ENCODE measurements at regions not wholly inside any gene's neighbourhood (a gene's known extent, or its start where the extent isn't known, plus 50 kb on each side); places are given as distances from the start of the nearest gene placed in this dataset.

DNA sequence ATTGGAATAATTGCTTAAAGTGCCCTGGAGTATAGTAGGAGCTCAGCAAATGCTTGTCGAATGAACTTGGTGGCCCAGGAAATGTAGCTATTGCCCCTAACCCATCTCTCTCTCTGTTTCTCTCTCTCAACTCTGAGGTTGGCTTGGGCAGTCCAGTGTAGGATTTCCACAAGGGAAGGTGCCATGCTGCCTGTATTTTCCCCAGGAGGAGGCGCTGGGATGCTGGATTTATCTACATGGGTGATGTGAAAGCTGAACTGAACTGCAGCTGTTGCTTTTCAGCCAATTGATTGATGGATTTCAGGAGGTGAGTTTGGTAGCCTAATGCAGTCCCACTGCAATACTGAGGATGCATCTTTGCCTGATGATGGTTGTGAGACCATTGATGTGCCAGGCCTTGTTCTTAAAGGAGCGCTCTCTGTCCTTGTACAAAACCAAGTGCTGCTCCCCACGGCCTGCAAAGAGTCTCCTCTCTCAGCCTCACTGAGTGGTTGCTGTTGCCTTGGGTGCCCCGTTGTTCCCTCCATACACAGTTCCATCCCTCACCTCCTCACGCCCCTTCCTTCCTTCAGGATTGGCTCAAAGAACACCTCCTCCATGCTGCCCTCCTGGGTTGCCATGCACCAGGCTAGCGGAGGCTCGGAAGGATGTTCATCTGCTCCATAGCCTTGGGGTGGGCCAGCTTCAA is 200.6 kb downstream of the GLRX3 start:
- H2BK5ac ChIP-seq (ENCODE audit: low read length) = no peak overlapping the region
- no peak overlapping the region for H3K27ac ChIP-seq (ENCODE audit: low read depth, low read length)
- no peaks in the 10 kb centered on the region for H3K79me2 ChIP-seq (ENCODE audit: control insufficient read depth, insufficient read depth, low read length)
- no peaks in the 10 kb centered on the region for H3K36me3 ChIP-seq (ENCODE audit: control insufficient read depth, insufficient read depth, low read length)
- H3K4ac ChIP-seq (ENCODE audit: low read depth, low read length) = no peak overlapping the region
- no peak overlapping the region for H4K8ac ChIP-seq (ENCODE audit: low read depth, low read length)
- no peaks in the 10 kb centered on the region for H3K79me1 ChIP-seq (ENCODE audit: low read length)
- WGBS (ENCODE audit: extremely low coverage, insufficient coverage, low lambda C conversion rate) = no CpG with 5 or more reads among the region's 8 CpGs
- no peaks in the 10 kb centered on the region for H3K4me1 ChIP-seq (ENCODE audit: control insufficient read depth, low read depth, low read length)
- no peak overlapping the region for H2BK120ac ChIP-seq (ENCODE audit: low read depth, low read length)
- H2BK15ac ChIP-seq (replicated peaks; ENCODE audit: low read depth) = no peak overlapping the region
- DNase-seq = peak; percentile 47
- no peak overlapping the region for H4K5ac ChIP-seq (ENCODE audit: low read length)
- H3K9ac ChIP-seq (ENCODE audit: low read length) = no peak overlapping the region
- H3K23ac ChIP-seq (ENCODE audit: low read length) = no peak overlapping the region
- H3K27me3 ChIP-seq (ENCODE audit: insufficient read depth, low read length, poor library complexity) = no peaks in the 10 kb centered on the region
- no peak overlapping the region for H2AK5ac ChIP-seq (ENCODE audit: low read length)
- no peak overlapping the region for H3K4me2 ChIP-seq (ENCODE audit: low read length)
- H3K18ac ChIP-seq (ENCODE audit: low read length) = no peak overlapping the region
- no peak overlapping the region for H3K4me3 ChIP-seq (ENCODE audit: low read length)
- no peak overlapping the region for H3K56ac ChIP-seq (ENCODE audit: low read length)

DNA sequence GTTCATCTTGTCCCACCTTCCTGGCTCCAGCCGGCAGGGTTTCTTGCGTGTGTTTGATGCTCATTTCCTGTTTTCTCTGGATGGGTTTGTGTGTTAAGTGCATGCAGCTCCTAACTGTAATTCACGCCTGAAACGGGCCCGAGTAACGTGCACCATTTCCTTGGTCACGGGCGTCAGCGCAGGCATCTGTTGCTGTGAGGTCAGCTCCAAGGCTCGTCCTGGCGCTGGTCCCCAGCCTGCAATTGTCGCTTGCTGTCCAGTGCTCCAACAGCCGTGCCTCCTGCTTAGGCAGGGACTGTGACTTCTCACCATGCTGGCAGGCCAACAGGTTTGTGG is 201.1 kb downstream of the GLRX3 start:
- no peak overlapping the region for H3K27ac ChIP-seq (ENCODE audit: low read depth, low read length)
- no CpG with 5 or more reads among the region's 13 CpGs for WGBS (ENCODE audit: extremely low coverage, insufficient coverage, low lambda C conversion rate)
- no peak overlapping the region for H3K18ac ChIP-seq (ENCODE audit: low read length)
- H3K36me3 ChIP-seq (ENCODE audit: control insufficient read depth, insufficient read depth, low read length) = no peaks in the 10 kb centered on the region
- no peaks in the 10 kb centered on the region for H3K79me2 ChIP-seq (ENCODE audit: control insufficient read depth, insufficient read depth, low read length)
- H3K4me1 ChIP-seq (ENCODE audit: control insufficient read depth, low read depth, low read length) = no peaks in the 10 kb centered on the region
- H3K4ac ChIP-seq (ENCODE audit: low read depth, low read length) = no peak overlapping the region
- H2BK15ac ChIP-seq (replicated peaks; ENCODE audit: low read depth) = no peak overlapping the region
- H3K27me3 ChIP-seq (ENCODE audit: insufficient read depth, low read length, poor library complexity) = no peaks in the 10 kb centered on the region
- no peak overlapping the region for H3K4me3 ChIP-seq (ENCODE audit: low read length)
- no peak overlapping the region for H2AK5ac ChIP-seq (ENCODE audit: low read length)
- DNase-seq = no peak
- H3K23ac ChIP-seq (ENCODE audit: low read length) = no peak overlapping the region
- H3K56ac ChIP-seq (ENCODE audit: low read length) = no peak overlapping the region
- H2BK120ac ChIP-seq (ENCODE audit: low read depth, low read length) = no peak overlapping the region
- no peak overlapping the region for H2BK5ac ChIP-seq (ENCODE audit: low read length)
- no peak overlapping the region for H3K4me2 ChIP-seq (ENCODE audit: low read length)
- H4K5ac ChIP-seq (ENCODE audit: low read length) = no peak overlapping the region
- no peak overlapping the region for H4K8ac ChIP-seq (ENCODE audit: low read depth, low read length)
- no peak overlapping the region for H3K9ac ChIP-seq (ENCODE audit: low read length)
- H3K79me1 ChIP-seq (ENCODE audit: low read length) = no peaks in the 10 kb centered on the region

DNA sequence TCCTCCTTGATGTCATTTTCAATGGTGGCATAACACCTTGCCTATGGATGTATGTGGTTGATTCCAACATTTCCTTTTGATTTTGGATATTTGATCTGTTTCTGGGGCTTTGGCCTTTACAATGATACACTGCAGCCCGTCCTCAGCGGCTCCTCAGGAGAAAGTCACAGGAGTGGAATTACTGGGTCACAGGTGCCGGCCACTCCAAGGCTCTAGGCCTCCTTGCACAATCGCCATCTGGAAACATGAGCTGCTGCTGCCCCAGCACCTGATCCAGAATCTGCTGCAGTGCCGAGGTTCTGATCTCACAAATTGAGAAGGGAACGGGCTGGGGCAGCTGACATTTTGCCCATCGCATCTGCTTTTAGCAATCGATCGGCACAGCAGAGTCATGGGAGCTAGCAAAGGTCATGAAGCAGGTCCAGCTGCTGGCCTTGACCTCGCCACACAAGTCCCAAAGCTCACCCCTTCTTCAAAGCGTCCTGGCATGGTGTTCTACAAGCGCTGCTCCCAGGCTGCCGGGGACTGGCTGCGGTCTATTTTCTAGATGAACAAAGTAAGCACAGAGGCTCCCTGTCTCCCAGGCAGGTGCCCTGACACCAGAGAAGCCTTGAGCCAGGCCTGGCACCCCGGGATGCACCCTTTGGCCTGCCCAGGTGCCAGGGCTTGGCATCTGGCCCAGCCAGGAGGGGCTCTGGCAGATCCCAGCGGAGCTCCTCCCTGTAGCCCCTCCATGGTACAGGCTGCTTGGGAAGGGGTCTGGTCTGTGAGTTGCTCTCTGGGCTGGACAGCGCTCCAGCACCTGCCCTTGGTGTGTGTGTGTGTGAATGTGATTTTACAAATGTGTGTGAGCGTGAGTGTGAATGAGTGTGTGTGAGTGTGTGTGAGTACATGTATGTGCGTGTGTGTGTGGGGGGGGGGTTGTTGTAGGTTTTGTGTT is 201.8 kb downstream of the GLRX3 start:
- H3K9ac ChIP-seq (ENCODE audit: low read length) = no peak overlapping the region
- no peak overlapping the region for H3K56ac ChIP-seq (ENCODE audit: low read length)
- no CpG with 5 or more reads among the region's 19 CpGs for WGBS (ENCODE audit: extremely low coverage, insufficient coverage, low lambda C conversion rate)
- H2AK5ac ChIP-seq (ENCODE audit: low read length) = no peak overlapping the region
- H3K4me1 ChIP-seq (ENCODE audit: control insufficient read depth, low read depth, low read length) = no peaks in the 10 kb centered on the region
- no peak overlapping the region for H3K4me3 ChIP-seq (ENCODE audit: low read length)
- no peak overlapping the region for H4K5ac ChIP-seq (ENCODE audit: low read length)
- no peak overlapping the region for H3K27ac ChIP-seq (ENCODE audit: low read depth, low read length)
- H2BK5ac ChIP-seq (ENCODE audit: low read length) = no peak overlapping the region
- no peak overlapping the region for H3K23ac ChIP-seq (ENCODE audit: low read length)
- no peak overlapping the region for H3K18ac ChIP-seq (ENCODE audit: low read length)
- no peak overlapping the region for H3K4me2 ChIP-seq (ENCODE audit: low read length)
- no peaks in the 10 kb centered on the region for H3K79me2 ChIP-seq (ENCODE audit: control insufficient read depth, insufficient read depth, low read length)
- no peak overlapping the region for H2BK120ac ChIP-seq (ENCODE audit: low read depth, low read length)
- no peaks in the 10 kb centered on the region for H3K36me3 ChIP-seq (ENCODE audit: control insufficient read depth, insufficient read depth, low read length)
- no peak overlapping the region for H2BK15ac ChIP-seq (replicated peaks; ENCODE audit: low read depth)
- no peak overlapping the region for H3K4ac ChIP-seq (ENCODE audit: low read depth, low read length)
- no peak for DNase-seq
- no peaks in the 10 kb centered on the region for H3K79me1 ChIP-seq (ENCODE audit: low read length)
- no peaks in the 10 kb centered on the region for H3K27me3 ChIP-seq (ENCODE audit: insufficient read depth, low read length, poor library complexity)
- no peak overlapping the region for H4K8ac ChIP-seq (ENCODE audit: low read depth, low read length)

DNA sequence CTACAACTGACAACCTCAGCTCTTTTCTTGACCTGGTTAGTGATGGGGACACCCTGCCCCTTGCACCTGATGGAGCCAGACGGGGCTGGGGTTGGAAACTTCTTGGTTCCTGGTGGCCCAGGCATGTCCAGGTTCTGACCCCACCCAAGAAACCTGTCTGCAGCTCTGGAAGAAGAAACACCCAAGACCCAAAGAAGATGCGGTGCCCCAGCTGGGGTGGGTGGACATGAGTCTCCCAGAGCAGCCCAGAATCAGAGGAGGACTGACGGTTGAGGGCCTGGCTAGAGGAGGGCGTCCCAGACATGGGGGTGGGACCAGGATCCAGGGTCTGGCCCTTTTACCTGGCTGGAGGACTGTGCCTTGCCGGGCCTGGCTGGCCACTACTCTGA is 202.4 kb downstream of the GLRX3 start:
- Histone ChIP-seq H3K79me2 (ENCODE audit: control insufficient read depth, insufficient read depth, low read length) (no peaks in the 10 kb centered on the region), H2BK5ac (ENCODE audit: low read length) (no peak overlapping the region), H3K27ac (ENCODE audit: low read depth, low read length) (no peak overlapping the region), H3K79me1 (ENCODE audit: low read length) (no peaks in the 10 kb centered on the region), H3K18ac (ENCODE audit: low read length) (no peak overlapping the region), H3K9ac (ENCODE audit: low read length) (no peak overlapping the region), H4K5ac (ENCODE audit: low read length) (no peak overlapping the region), H3K4me2 (ENCODE audit: low read length) (no peak overlapping the region), H3K4me3 (ENCODE audit: low read length) (no peak overlapping the region), H2BK15ac (replicated peaks; ENCODE audit: low read depth) (no peak overlapping the region), H2AK5ac (ENCODE audit: low read length) (no peak overlapping the region), H3K4ac (ENCODE audit: low read depth, low read length) (no peak overlapping the region), H3K27me3 (ENCODE audit: insufficient read depth, low read length, poor library complexity) (no peaks in the 10 kb centered on the region), H3K23ac (ENCODE audit: low read length) (no peak overlapping the region), H3K4me1 (ENCODE audit: control insufficient read depth, low read depth, low read length) (no peaks in the 10 kb centered on the region), H4K8ac (ENCODE audit: low read depth, low read length) (no peak overlapping the region), H3K56ac (ENCODE audit: low read length) (no peak overlapping the region), H2BK120ac (ENCODE audit: low read depth, low read length) (no peak overlapping the region), H3K36me3 (ENCODE audit: control insufficient read depth, insufficient read depth, low read length) (no peaks in the 10 kb centered on the region)
- no peak for DNase-seq
- no CpG with 5 or more reads among the region's 5 CpGs for WGBS (ENCODE audit: extremely low coverage, insufficient coverage, low lambda C conversion rate)

DNA sequence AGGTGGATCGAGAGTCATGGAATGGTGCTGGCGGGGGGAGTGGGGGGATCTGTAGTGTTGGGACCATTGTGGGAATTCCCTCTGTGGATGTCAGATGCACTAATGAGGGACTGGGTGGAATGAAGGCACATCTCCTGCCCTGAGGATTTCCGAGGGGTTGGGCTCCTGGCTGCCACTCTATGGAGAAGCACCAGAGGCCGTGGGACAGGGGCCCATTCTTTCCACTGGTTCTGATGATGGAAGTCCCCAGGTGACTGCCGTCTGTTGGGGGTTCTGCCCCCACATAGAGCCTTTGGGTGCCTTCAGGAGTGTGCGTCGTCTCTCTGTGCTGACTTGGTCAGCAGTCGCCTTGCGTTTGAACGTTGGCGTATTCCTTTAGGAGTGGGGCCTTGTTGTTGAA is 202.9 kb downstream of the GLRX3 start:
- Histone ChIP-seq H2BK15ac (replicated peaks; ENCODE audit: low read depth) (no peak overlapping the region), H3K36me3 (ENCODE audit: control insufficient read depth, insufficient read depth, low read length) (no peaks in the 10 kb centered on the region), H3K4me2 (ENCODE audit: low read length) (no peak overlapping the region), H3K9ac (ENCODE audit: low read length) (no peak overlapping the region), H3K4ac (ENCODE audit: low read depth, low read length) (no peak overlapping the region), H2BK5ac (ENCODE audit: low read length) (no peak overlapping the region), H3K79me2 (ENCODE audit: control insufficient read depth, insufficient read depth, low read length) (no peaks in the 10 kb centered on the region), H2AK5ac (ENCODE audit: low read length) (no peak overlapping the region), H2BK120ac (ENCODE audit: low read depth, low read length) (no peak overlapping the region), H3K4me3 (ENCODE audit: low read length) (no peak overlapping the region), H3K79me1 (ENCODE audit: low read length) (no peaks in the 10 kb centered on the region), H4K8ac (ENCODE audit: low read depth, low read length) (no peak overlapping the region), H3K27ac (ENCODE audit: low read depth, low read length) (no peak overlapping the region), H3K18ac (ENCODE audit: low read length) (no peak overlapping the region), H3K4me1 (ENCODE audit: control insufficient read depth, low read depth, low read length) (no peaks in the 10 kb centered on the region), H3K23ac (ENCODE audit: low read length) (no peak overlapping the region), H4K5ac (ENCODE audit: low read length) (no peak overlapping the region), H3K27me3 (ENCODE audit: insufficient read depth, low read length, poor library complexity) (no peaks in the 10 kb centered on the region), H3K56ac (ENCODE audit: low read length) (no peak overlapping the region)
- WGBS (ENCODE audit: extremely low coverage, insufficient coverage, low lambda C conversion rate) = no CpG with 5 or more reads among the region's 11 CpGs
- no peak for DNase-seq

All from mesendoderm (in vitro differentiated cells).